Caco-2 (cell line): ENCODE measurements at regions not wholly inside any gene's neighbourhood (a gene's known extent, or its start where the extent isn't known, plus 50 kb on each side); places are given as distances from the start of the nearest gene placed in this dataset.

Experiments used
- BruUV-seq: library from RNA; stranded (reverse); fragments of 400-500 nt; replicated peaks from 2 replicates; lab custom pipeline; 2021; lab: Mats Ljungman, UMichigan
- CTCF ChIA-PET: fragments of 300-600 bp; sonication (Branson Sonifier 250); formaldehyde crosslinking; loops from one replicate; lab custom pipeline; 2022; ENCODE audit warnings: antibody characterized with exemption; lab: Charles Lee
- POLR2A ChIA-PET: fragments of 300-600 bp; sonication (Branson Sonifier 250); formaldehyde crosslinking; loops from one replicate; lab custom pipeline; 2022; ENCODE audit warnings: antibody characterized with exemption; lab: Charles Lee
- DNase-seq, 2 experiments: peaks; one replicate each; pipeline versions ENCODE4 v3.0.0 to v3.0.0-alpha.2; 2020 to 2022
- H3K27me3 ChIP-seq: replicated peaks from 2 replicates; pipeline ENCODE4 v1.6.0; 2011; ENCODE audit warnings: low read length; ENCODE audit not compliant: control insufficient read depth, insufficient read depth
- H3K36me3 ChIP-seq: 2 replicates; pipeline ENCODE4 v1.5.1; 2011; ENCODE audit warnings: low read length; ENCODE audit not compliant: control insufficient read depth, insufficient read depth
- H3K4me1 ChIP-seq: fragments of 250-450 bp; sonication (Bioruptor Pico); 2 replicates; pipeline ENCODE4 v1.5.1; 2020; ENCODE audit warnings: mild to moderate bottlenecking
- H3K4me3 ChIP-seq: 2 replicates; pipeline ENCODE4 v1.5.1; 2011; ENCODE audit warnings: low read depth, mild to moderate bottlenecking, control low read depth, low read length
- H3K9me3 ChIP-seq: fragments of 250-450 bp; sonication (Bioruptor Pico); 2 replicates; pipeline ENCODE4 v1.5.1; 2020; ENCODE audit warnings: mild to moderate bottlenecking, moderate library complexity
- H3K27ac Mint-ChIP-seq: one replicate; pipeline ENCODE4 v1.8.0; 2022; ENCODE audit warnings: mixed read lengths; ENCODE audit not compliant: unreplicated experiment
- H3K27me3 Mint-ChIP-seq: one replicate; pipeline ENCODE4 v1.8.0; 2022; ENCODE audit warnings: mixed read lengths; ENCODE audit not compliant: insufficient read depth, unreplicated experiment
- H3K36me3 Mint-ChIP-seq: one replicate; pipeline ENCODE4 v1.8.0; 2022; ENCODE audit warnings: mild to moderate bottlenecking, mixed read lengths; ENCODE audit not compliant: insufficient read depth, unreplicated experiment
- H3K4me1 Mint-ChIP-seq: one replicate; pipeline ENCODE4 v1.8.0; 2022; ENCODE audit warnings: low read depth, mixed read lengths; ENCODE audit not compliant: unreplicated experiment
- H3K4me3 Mint-ChIP-seq: one replicate; pipeline ENCODE4 v1.8.0; 2022; ENCODE audit warnings: mild to moderate bottlenecking, moderate library complexity, mixed read lengths; ENCODE audit not compliant: unreplicated experiment
- H3K9me3 Mint-ChIP-seq: one replicate; pipeline ENCODE4 v1.8.0; 2022; ENCODE audit warnings: mixed read lengths; ENCODE audit not compliant: unreplicated experiment
- intact Hi-C: fragments of 100-400 bp; cut with micrococcal nuclease; formaldehyde crosslinking; loops from one replicate; pipeline ENCODE4 v1.10.0; 2022; ENCODE audit not compliant: unreplicated experiment
- TF ChIP-seq, protein P1 (sequence below), 2 experiments: fragments of 200-600 bp in 1 of 2; IDR thresholded peaks; 1 replicate in 1 of 2; 2 replicates in 1 of 2; pipeline versions ENCODE4 v1.5.1 to v1.8.0; 2011 to 2022; ENCODE audit warnings: antibody characterized with exemption in 1 of 2, control low read depth in 1 of 2, inconsistent platforms in 1 of 2, low read depth in 1 of 2, low read length in 1 of 2, mild to moderate bottlenecking in 1 of 2, moderate library complexity in 1 of 2; ENCODE audit not compliant: insufficient read depth in 1 of 2, severe bottlenecking in 1 of 2, unreplicated experiment in 1 of 2

DNA sequence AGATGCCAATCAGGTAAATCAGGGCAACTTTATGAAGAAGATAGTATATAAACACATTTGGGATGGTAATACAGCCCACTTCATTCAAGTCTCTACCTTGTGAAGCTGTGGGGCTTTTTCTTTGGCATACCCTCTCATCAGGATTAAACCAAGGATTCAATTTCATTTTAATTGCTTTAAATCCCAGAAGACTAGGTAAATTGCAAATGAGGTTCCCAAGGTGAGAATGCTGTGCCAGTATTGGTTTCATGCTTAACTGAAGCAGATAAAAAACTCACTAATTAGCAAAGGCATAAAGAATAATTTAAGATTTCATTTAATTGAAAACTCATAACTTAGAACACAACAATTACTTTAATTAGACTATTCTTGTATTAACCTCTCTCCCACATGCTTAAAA is 1218.1 kb downstream of the FAM181B start:
- H3K9me3 Mint-ChIP-seq, result peaks cover 20% of the 10 kb centered on the region
- no peak overlapping the region for H3K27ac Mint-ChIP-seq
- POLR2A ChIA-PET, result no interaction called here
- no peaks in the 10 kb centered on the region for H3K9me3 ChIP-seq
- BruUV-seq, result no TSS peak
- intact Hi-C loops, result no loop called here
- H3K27me3 Mint-ChIP-seq, result no peaks in the 10 kb centered on the region
- TF ChIP-seq, protein P1, sequence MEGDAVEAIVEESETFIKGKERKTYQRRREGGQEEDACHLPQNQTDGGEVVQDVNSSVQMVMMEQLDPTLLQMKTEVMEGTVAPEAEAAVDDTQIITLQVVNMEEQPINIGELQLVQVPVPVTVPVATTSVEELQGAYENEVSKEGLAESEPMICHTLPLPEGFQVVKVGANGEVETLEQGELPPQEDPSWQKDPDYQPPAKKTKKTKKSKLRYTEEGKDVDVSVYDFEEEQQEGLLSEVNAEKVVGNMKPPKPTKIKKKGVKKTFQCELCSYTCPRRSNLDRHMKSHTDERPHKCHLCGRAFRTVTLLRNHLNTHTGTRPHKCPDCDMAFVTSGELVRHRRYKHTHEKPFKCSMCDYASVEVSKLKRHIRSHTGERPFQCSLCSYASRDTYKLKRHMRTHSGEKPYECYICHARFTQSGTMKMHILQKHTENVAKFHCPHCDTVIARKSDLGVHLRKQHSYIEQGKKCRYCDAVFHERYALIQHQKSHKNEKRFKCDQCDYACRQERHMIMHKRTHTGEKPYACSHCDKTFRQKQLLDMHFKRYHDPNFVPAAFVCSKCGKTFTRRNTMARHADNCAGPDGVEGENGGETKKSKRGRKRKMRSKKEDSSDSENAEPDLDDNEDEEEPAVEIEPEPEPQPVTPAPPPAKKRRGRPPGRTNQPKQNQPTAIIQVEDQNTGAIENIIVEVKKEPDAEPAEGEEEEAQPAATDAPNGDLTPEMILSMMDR (IDR thresholded peaks at IDR 0.05; ENCODE audit: insufficient read depth in 1 of 2, low read depth in 1 of 2, low read length in 1 of 2, severe bottlenecking in 1 of 2, unreplicated experiment in 1 of 2), result no peak
- no peaks in the 10 kb centered on the region for H3K36me3 ChIP-seq
- DNase-seq, result no peak
- no peak overlapping the region for H3K4me3 ChIP-seq
- CTCF ChIA-PET, result no interaction called here
- H3K4me1 ChIP-seq, result no peaks in the 10 kb centered on the region
- H3K27me3 ChIP-seq, result no peaks in the 10 kb centered on the region
- peaks cover 6% of the 10 kb centered on the region for H3K4me1 Mint-ChIP-seq
- no peaks in the 10 kb centered on the region for H3K36me3 Mint-ChIP-seq
- no peak overlapping the region for H3K4me3 Mint-ChIP-seq

DNA sequence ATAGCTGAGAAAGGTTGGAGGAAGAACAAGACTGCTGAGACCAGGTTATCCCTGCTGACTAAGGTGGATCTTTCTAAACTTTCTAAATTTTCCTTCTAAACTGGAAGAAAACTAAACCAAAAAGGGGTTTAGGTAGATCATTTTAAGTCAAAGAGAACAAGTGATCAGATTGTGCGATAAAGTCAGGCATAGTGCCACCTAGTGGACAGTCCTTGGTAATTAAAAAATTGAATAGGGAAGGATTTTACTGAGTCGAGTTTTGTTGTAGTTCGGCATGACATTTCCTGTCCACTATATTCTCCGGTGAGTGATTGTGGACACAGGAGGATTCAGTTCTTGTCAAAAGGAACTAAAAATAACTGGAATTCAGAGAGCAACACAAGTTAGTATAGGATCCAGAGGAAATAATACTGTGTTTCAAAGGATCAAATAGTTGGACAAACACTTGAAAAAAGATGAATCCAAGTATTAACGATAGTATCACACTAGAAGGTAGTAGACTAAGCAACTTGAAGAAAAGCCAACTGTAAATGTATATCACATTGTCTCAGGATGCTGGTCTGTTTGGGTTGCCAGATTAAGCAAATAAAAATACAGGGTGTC is 1236.4 kb downstream of the FAM181B start:
- Histone ChIP-seq H3K36me3 (no peaks in the 10 kb centered on the region), H3K4me1 (peaks cover 7% of the 10 kb centered on the region; the same call in 1 of the 2 replicates), H3K27me3 (no peaks in the 10 kb centered on the region), H3K9me3 (no peaks in the 10 kb centered on the region), H3K4me3 (no peak overlapping the region)
- H3K27me3 Mint-ChIP-seq, result no peaks in the 10 kb centered on the region
- TF ChIP-seq, protein P1 (IDR thresholded peaks at IDR 0.05; ENCODE audit: insufficient read depth in 1 of 2, low read depth in 1 of 2, low read length in 1 of 2, severe bottlenecking in 1 of 2, unreplicated experiment in 1 of 2), result peak; percentile 64 to 80
- peaks cover 6% of the 10 kb centered on the region for H3K4me1 Mint-ChIP-seq
- no peak overlapping the region for H3K4me3 Mint-ChIP-seq
- H3K36me3 Mint-ChIP-seq, result no peaks in the 10 kb centered on the region
- no peak overlapping the region for H3K27ac Mint-ChIP-seq
- ChIA-PET CTCF (interaction anchor here (0.6 to 0.7 kb wide), 2 partner anchors 23 to 1351 kb away, joined by 3 to 7 read pairs; no protein-coding TSS in a partner anchor), POLR2A (no interaction called here)
- H3K9me3 Mint-ChIP-seq, result no peaks in the 10 kb centered on the region
- intact Hi-C loops, result loop anchor here (1.0 kb wide), 1 partner anchor 77 kb away; no protein-coding TSS in a partner anchor
- BruUV-seq, result no TSS peak
- peak in 1 of 2 experiments; percentile 69 for DNase-seq

GRCh38 chr11:81496601-81497000 is 1237.1 kb downstream of the FAM181B start:
- no peak overlapping the region for H3K4me3 ChIP-seq
- Mint-ChIP-seq H3K27me3 (no peaks in the 10 kb centered on the region), H3K4me1 (peaks cover 6% of the 10 kb centered on the region), H3K27ac (no peak overlapping the region), H3K9me3 (no peaks in the 10 kb centered on the region), H3K36me3 (no peaks in the 10 kb centered on the region), H3K4me3 (no peak overlapping the region)
- no TSS peak for BruUV-seq
- H3K36me3 ChIP-seq, result no peaks in the 10 kb centered on the region
- intact Hi-C loops, result no loop called here
- ChIA-PET CTCF (interaction anchor here (0.7 kb wide), 1 partner anchor 1350 kb away, joined by 7 read pairs; no protein-coding TSS in a partner anchor), POLR2A (no interaction called here)
- H3K4me1 ChIP-seq, result peaks cover 7% of the 10 kb centered on the region; the same call in 1 of the 2 replicates
- DNase-seq, result no peak
- H3K27me3 ChIP-seq, result no peaks in the 10 kb centered on the region
- TF ChIP-seq, protein P1 (IDR thresholded peaks at IDR 0.05; ENCODE audit: insufficient read depth in 1 of 2, low read depth in 1 of 2, low read length in 1 of 2, severe bottlenecking in 1 of 2, unreplicated experiment in 1 of 2), result no peak
- H3K9me3 ChIP-seq, result no peaks in the 10 kb centered on the region
